NCI-H345 treated with DMSO at 0.1 percent for 48 hours (cell line): ENCODE measurements at regions not wholly inside any gene's neighbourhood (a gene's known extent, or its start where the extent isn't known, plus 50 kb on each side); places are given as distances from the start of the nearest gene placed in this dataset.

Source experiments
- DNase-seq: peaks from one replicate; lab custom pipeline; 2025; ENCODE audit not compliant: unreplicated experiment; lab: John Stamatoyannopoulos, UW

DNA sequence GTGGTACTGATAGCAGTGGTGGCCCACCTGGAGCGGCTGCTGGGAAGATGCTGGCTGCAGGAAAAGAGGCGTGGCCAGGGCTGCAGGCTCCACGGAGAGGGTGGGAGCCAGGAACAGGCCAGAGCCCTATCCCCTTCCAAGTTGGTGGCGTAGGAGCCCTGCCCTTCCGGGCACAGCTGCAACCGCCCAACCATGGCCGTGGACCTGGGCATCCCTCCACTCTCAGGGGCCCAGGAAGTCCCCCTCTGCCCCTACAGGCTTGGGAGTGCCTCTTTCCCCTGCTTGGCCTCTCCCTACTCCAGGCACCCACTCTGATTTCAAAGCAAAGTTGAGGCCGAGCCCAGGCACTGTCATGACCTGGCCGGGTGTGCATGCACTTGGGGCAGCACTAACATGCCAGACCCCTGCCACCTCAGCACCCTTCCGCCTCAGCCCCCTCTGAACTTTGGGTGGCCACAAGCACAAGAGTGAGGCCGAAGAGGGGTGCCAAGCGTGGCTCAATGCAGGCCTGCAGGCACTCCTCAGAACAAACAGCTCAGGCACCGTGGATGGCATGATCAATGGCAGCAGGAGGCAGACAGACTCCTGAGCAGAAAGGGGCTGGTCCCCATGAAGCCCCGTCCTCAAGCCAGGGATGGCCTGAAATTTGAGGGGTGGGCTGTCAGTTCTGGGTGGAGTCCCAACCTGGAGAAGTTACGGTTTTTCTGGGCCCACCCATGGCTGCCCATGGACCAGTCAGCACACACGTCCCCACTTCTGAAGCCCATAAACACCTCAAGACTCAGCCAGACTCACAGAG lies 164.9 kb upstream of the PRNP start:
- DNase-seq, result no peak

- no peak for DNase-seq
These were observed 166.7 kb upstream of the PRNP start for GRCh38 chr20:4519534-4519933.

GRCh38 chr20:4516876-4517275 lies 169.4 kb upstream of the PRNP start:
- no peak for DNase-seq

DNA sequence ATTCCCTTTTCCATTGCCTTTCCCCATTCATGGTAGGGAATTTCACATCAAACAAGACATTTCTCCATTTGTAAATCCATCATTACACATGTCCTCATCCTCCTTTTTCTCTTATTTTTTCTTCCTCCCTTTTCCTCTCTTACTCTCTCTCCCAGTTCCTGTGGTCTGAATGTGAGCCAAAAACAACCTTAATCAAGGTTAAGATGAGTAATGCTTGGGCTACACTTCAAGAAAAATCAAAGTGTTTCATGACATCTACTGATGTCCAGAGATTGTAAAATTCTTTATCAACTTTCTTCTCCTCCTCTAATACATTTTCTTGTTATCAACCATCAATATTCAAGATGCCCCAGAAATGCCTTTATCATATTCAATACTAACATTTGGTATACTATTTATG lies 172.5 kb upstream of the PRNP start:
- no peak for DNase-seq

- no peak for DNase-seq
These were observed 173.2 kb upstream of the PRNP start for GRCh38 chr20:4512891-4513550.

DNA sequence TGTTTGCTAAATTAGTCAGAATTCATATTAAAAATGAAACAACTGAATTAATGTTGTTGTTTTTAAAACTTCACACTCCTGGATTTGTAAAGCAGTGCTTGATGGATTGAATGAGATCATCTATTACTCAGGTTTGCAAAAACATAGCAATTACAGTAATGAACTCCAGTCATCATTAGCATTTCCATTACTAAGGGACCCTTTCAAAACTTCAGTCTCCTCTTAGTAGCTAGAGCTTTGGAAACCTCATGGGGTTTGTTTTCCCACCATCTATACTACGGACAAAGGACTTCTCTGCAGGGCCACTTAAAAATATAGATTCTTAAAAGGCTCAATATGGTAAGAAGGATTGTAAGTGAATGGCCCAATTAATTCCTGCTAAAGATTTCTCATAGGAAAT lies 174.5 kb upstream of the PRNP start:
- DNase-seq, result no peak

GRCh38 chr20:4509825-4510522 lies 176.3 kb upstream of the PRNP start:
- no peak for DNase-seq

DNA sequence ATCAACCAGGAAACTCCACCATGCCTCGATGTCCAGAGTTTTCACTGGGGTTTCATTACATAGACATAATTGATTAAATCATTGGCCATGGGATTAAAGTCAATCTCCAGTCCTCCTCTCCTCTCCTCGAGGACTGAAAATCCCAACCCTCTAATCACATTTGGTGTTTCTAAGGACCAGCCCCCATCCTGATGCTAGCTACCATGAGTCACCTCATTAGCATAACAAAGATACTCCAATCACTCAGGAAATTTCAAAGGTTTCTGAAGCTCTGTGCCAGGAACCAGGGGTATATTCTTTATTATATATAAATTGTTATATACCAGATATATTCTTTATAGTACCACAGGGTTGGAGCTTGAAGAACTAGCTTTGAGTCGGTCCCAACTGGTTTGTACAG lies 177.5 kb upstream of the PRNP start:
- DNase-seq, result no peak

- no peak for DNase-seq
These were observed 179.0 kb upstream of the PRNP start for GRCh38 chr20:4507288-4507719.

GRCh38 chr20:4504814-4505213 lies 181.4 kb upstream of the PRNP start:
- DNase-seq, result no peak

DNA sequence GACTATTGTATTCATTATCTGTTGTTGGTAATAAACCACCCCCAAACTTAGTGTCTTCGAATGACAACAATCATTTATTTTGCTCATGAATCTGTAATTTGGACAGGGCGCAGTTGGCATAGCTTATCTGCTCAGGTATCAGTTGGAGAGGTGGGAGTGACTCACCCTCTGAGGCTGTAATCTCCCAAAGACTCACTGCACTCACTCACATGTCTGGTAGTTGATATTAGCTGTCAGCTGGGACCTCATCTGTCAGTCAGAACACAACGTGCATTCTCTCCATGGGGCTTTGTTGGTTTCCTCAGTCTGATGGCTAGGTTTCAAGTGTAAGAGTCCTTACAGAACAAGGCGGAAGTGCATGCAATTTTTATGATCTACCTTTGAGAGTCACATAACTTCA lies 183.5 kb upstream of the PRNP start:
- no peak for DNase-seq

- DNase-seq, result no peak
These were observed 192.9 kb upstream of the PRNP start for GRCh38 chr20:4493386-4493785.

- no peak for DNase-seq
These were observed 194.6 kb upstream of the PRNP start for GRCh38 chr20:4491643-4492042.

GRCh38 chr20:4490606-4491280 lies 195.5 kb upstream of the PRNP start:
- DNase-seq, result no peak

GRCh38 chr20:4490045-4490444 lies 196.2 kb upstream of the PRNP start:
- DNase-seq, result no peak

GRCh38 chr20:4488407-4489339 lies 197.6 kb upstream of the PRNP start:
- no peak for DNase-seq

DNA sequence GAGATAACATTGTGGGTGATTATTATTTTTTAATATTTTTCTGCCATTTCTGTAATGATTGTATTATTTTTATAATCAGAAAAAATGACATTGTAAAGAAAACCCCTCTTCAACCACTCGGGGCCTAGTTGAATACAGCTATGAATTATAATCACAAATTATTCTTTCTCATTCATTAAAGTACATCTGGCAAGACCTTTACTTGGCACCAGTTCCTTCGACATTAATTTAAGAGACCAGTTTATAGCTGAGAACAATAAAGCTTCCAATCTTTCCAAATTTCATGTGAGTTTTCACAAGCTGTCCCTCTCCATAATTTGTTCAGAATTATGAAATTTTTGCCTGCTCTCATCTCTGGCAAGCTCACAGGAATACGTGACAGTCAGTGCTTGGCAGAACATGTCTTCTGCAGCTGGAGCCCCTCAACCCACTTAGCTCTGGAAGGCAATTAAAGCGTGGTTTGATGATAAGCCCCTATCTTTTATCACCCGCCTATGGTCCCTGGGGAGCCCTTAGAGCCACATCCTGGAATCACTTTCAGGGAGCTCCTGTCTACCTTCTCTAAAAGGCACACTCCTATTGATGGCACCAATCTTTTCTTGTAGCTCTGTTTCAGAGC lies 201.8 kb upstream of the PRNP start:
- DNase-seq, result no peak

DNA sequence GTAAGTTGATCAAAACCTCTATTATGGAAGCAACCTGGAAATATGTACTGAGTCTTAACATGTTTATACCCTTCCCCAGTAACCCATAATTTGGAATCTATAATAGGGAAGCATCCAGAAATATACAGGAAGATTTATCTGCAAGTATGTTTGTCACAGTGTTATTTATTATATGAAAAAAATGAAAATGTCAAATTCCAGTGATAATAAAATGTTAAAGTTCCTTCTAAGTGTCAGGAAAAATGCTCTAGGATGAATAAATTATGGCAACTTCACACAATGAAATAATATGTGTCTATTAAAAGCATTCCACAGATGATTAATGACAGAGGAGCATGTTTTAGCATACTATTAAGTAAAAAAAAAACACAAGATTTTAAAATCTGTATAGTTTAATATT lies 202.3 kb upstream of the PRNP start:
- DNase-seq, result no peak

DNA sequence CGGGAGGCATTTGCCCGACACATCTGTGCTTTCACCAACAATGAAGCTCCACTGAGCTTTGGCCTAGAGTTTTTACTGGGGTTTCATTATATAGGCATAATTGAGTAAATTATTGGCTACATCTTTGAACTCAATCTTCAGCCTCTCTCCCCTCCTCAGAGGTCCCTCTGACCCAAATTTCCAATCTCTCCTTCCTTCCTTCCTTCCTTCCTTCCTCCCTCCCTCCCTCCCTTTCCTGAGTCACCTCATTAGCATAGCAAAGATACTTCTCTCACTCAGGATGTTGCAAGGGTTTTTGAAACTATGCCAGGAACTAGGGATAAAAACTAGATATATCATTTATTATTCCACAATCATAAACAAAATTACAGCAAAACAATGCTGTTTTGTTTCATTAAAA lies 202.8 kb upstream of the PRNP start:
- no peak for DNase-seq

- no peak for DNase-seq
These were observed 206.2 kb upstream of the PRNP start for GRCh38 chr20:4480104-4480503.
